NB4 (cell line): ENCODE measurements at regions not wholly inside any gene's neighbourhood (a gene's known extent, or its start where the extent isn't known, plus 50 kb on each side); places are given as distances from the start of the nearest gene placed in this dataset.

Source experiments
- POLR2A ChIP-seq: IDR thresholded peaks from 2 replicates; pipeline ENCODE4 v1.6.1; 2011; ENCODE audit warnings: mild to moderate bottlenecking; ENCODE audit not compliant: insufficient read length; ENCODE audit errors: extremely low read depth
- TF ChIP-seq, protein P1 (sequence below): IDR thresholded peaks from one replicate; pipeline ENCODE4 v1.5.1; 2012; ENCODE audit warnings: low read depth, low read length

DNA sequence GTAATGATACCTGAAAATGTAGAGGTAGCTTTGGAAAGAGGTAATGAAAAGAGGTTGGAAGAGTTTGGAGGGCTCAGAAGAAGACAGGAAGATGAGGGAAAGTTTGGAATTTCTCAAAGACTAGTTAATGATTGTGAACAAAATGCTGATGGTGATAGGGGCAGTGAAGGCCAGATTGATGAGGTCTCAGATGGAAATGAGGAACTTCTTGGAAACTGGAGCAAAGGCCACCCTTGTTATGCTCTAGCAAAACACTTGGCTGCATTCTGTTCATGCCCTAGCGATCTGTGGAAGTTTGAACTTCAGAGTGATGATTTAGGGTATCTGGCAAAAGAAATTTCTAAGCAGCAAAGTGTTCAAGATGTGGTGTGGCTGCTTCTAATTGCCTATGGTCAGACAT lies 161.2 kb upstream of the SPEF2 start:
- TF ChIP-seq, protein P1, sequence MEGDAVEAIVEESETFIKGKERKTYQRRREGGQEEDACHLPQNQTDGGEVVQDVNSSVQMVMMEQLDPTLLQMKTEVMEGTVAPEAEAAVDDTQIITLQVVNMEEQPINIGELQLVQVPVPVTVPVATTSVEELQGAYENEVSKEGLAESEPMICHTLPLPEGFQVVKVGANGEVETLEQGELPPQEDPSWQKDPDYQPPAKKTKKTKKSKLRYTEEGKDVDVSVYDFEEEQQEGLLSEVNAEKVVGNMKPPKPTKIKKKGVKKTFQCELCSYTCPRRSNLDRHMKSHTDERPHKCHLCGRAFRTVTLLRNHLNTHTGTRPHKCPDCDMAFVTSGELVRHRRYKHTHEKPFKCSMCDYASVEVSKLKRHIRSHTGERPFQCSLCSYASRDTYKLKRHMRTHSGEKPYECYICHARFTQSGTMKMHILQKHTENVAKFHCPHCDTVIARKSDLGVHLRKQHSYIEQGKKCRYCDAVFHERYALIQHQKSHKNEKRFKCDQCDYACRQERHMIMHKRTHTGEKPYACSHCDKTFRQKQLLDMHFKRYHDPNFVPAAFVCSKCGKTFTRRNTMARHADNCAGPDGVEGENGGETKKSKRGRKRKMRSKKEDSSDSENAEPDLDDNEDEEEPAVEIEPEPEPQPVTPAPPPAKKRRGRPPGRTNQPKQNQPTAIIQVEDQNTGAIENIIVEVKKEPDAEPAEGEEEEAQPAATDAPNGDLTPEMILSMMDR: no peak
- no peak for TF ChIP-seq POLR2A
